GM12892 (cell line): ENCODE measurements at regions not wholly inside any gene's neighbourhood (a gene's known extent, or its start where the extent isn't known, plus 50 kb on each side); places are given as distances from the start of the nearest gene placed in this dataset.

Experiments used
- POLR2A ChIP-seq: IDR thresholded peaks from 2 replicates; pipeline ENCODE4 v1.6.1; 2011; ENCODE audit warnings: low read depth, low read length, control low read depth
- POLR2AphosphoS5 ChIP-seq: IDR thresholded peaks from 2 replicates; pipeline ENCODE4 v1.6.1; 2011; ENCODE audit warnings: low read depth, low read length, control low read depth
- TAF1 ChIP-seq: IDR thresholded peaks from 2 replicates; pipeline ENCODE4 v1.6.1; 2011; ENCODE audit warnings: low read depth, mild to moderate bottlenecking, control low read depth, low read length, borderline replicate concordance

- TF ChIP-seq POLR2A (no peak), TAF1 (no peak), POLR2AphosphoS5 (no peak)
These were observed 454.4 kb downstream of the FUT8 start for GRCh38 chr14:65866886-65867285.
